IPS-18c (cell line): ENCODE measurements at regions not wholly inside any gene's neighbourhood (a gene's known extent, or its start where the extent isn't known, plus 50 kb on each side); places are given as distances from the start of the nearest gene placed in this dataset.
"Not testable (repeated sequence)": the region's sequence is repeated elsewhere in the genome, so short reads cannot be mapped to it uniquely, and the experiment has no call there.

Experiments used
- H3K4me3 ChIP-seq: 2 replicates; pipeline ENCODE4 v1.7.0; 2013; ENCODE audit warnings: low read depth, mild to moderate bottlenecking, low read length, moderate library complexity; ENCODE audit not compliant: insufficient read depth
- H3K9me3 ChIP-seq: one replicate; pipeline ENCODE4 v1.6.1; 2013; ENCODE audit warnings: mild to moderate bottlenecking, low read length, moderate library complexity; ENCODE audit not compliant: control insufficient read depth, insufficient read depth

DNA sequence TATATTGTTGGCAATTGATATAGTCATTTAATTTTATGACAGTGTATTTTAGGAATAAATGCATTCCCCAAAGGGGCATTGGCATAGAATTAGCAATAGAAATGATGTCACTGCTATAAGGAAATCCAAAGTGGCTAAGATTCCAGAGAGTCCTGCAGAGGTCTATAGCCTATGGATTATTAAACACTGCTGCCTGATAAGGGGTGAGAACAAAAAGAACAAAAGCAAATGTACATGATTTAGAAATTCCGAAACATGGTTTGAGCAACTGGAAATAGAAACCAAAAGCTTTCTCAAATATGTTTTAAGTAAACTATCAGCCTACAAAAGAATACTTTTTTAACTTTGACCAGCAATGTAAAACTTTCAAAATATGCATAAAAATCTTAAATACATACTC, 280.1 kb upstream of the RASGRP1 start:
- H3K9me3 ChIP-seq: peaks cover 2% of the 10 kb centered on the region
- H3K4me3 ChIP-seq: no peak overlapping the region

DNA sequence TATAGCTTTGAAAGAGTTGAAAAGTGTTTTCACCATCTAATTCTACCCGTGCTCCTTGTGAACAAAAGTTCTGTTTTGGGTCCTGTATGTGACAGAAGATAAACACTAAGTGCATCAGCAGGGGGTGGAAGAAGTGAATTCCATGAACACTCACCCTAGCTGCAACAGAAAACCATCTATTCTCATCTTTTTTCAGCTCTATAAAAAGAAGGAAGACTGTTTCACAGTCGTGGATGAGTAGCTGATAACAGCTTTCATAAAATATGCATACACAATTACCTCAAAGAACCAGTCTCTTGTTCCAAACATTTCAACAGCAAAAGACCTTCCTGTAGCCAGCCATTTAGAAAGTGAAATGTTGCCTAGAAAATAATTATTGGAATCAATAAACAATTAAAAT, 281.7 kb upstream of the RASGRP1 start:
- Histone ChIP-seq H3K4me3 (no peak overlapping the region), H3K9me3 (no peaks in the 10 kb centered on the region)

DNA sequence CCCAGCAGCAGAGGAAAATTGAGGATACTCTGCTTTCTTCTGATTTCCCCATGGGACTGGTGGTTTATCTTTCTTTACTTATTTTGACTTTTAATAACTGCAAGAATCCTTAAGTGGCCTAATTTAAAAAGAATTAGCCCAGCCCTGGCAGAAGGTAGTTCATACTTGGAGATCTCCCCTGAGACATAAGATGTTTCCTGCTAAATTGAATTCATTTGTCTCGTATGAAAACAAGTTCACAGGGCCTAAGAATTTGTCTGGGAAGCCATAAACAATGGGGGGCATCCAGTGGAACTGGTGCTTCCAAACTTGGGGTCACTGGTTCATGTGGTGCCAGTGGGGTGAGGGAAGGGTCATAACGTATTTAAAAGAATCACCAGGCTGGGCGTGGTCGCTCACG, 283.1 kb upstream of the RASGRP1 start:
- Histone ChIP-seq H3K4me3 (no peak overlapping the region), H3K9me3 (no peaks in the 10 kb centered on the region)

DNA sequence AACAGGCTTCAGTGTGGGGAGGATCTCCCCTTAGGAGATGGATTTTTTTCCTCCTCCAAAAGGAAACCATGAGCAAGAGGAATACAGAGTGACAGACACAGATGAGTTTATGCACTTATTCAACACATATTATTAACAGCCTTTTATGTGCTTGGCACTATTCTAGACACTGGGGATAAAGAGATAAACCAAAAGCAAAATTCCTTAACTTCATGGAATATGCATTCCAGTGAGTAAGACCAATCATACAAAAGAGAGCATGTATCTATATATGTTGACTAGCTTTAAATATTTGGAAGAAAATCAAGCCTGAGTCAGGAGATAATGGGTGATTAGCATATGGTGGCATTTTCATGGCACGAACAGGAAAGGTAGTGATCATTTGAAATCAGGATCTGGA, 284.4 kb upstream of the RASGRP1 start:
- no peaks in the 10 kb centered on the region for H3K9me3 ChIP-seq
- no peak overlapping the region for H3K4me3 ChIP-seq

DNA sequence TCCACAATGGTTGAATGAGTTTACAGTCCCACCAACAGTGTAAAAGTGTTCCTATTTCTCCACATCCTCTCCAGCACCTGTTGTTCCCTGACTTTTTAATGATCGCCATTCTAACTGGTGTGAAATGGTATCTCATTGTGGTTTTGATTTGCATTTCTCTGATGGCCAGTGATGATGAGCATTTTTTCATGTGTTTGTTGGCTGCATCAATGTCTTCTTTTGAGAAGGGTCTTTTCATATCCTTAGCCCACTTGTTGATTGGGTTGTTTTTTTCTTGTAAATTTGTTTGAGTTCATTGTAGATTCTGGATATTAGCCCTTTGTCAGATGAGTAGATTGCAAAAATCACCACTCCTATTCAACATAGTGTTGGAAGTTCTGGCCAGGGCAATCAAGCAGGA, 287.6 kb upstream of the RASGRP1 start:
- not testable (repeated sequence) for H3K9me3 ChIP-seq

DNA sequence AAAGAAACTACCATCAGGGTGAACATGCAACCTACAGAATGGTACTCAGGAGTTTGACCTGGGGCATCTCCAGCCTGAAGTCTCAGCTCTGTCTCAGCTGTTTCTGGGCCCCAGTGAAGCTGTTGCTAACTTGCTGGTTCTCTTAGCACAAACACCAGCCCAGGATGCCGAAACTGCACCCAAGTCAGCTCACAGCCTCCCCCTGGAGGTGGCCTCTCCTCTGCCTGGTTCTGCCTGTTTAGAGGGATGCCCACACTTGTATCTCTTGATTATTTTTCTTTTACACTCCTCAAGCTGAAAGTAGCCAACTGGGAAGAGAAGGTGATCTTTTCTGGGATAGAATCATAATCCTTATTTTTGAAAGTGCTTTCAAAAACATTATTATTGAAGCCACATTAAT, 289.0 kb upstream of the RASGRP1 start:
- Histone ChIP-seq H3K9me3 (no peaks in the 10 kb centered on the region), H3K4me3 (no peak overlapping the region)

More for the DNA sequence above, 287.6 kb upstream of the RASGRP1 start:
- H3K4me3 ChIP-seq: not testable (repeated sequence)

DNA sequence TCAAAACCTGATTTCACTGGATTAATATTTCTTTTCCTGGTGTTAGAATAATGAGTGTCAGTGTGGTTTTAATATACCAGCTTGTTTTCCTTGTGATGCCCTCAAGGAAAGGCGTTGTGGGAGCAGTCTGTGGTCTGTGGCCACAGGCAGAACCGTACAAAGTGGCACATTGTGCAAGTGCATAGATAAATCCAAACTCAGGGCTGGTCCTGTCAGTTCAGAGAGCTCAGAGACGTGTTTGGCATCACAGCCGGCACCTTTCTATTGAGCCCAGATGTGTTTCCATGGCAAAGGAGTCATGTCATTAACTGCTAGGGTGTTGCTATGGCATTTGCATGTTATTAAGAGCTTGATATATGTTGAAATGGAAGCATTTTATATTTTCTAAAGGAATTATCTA, 289.9 kb upstream of the RASGRP1 start:
- Histone ChIP-seq H3K9me3 (no peaks in the 10 kb centered on the region), H3K4me3 (no peak overlapping the region)

DNA sequence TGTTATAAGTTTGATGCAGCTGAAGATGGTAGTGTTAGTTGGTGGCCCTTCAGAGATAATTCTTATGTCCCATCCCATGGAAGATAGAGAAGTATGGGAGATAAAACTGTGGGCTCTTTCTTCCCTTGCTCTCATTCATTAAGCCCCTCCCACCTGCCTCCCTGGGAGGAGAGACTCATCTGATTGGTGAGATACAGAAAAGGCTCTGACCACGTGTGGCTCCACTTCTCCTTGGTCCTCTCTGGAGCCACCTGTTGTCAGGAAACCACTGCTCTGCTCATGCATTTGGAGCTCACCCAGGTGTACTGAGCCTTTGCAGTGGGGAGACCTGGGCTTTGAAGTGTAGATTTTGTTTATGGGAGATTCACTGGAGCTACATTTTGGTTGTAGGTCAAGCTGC, 293.2 kb upstream of the RASGRP1 start:
- no peaks in the 10 kb centered on the region for H3K9me3 ChIP-seq
- H3K4me3 ChIP-seq: no peak overlapping the region

DNA sequence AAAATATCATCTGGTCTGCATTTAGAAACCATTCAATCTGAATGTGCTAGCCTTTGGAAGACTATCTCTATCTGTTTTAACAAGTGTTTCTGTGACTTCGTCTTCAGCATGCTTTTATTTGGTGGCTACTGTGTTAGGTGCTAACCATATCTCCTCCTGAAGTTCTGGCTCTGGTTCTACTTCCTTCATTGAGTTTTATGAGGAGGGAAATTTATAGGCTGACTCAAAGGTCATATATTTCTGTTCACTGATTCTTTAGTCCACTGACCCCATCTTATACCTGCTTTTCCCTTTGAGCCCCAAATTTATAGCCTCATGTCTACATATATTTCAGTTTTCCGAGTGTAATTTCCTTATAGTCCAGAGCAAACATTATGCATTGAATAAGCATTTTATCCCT, 295.0 kb upstream of the RASGRP1 start:
- Histone ChIP-seq H3K4me3 (no peak overlapping the region), H3K9me3 (no peaks in the 10 kb centered on the region)

DNA sequence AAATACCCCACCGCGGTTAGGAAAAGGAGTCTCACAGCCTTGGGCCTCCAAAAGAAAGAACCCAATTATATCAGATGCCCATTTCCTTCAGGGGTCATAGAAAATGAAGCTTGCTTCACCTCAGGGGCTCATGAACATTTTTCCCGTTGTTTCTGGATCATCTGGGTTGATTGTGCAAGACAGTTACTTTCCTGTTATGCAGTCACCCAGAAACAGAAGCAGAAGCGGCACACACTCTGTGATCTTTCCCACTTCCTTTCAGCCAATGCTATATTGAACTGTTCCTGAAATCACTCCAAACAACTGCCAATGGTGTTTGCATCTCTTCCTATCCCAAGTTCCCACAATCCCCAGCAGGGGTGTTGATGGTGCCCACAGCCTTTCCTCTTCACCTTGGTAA, 295.6 kb upstream of the RASGRP1 start:
- Histone ChIP-seq H3K9me3 (no peaks in the 10 kb centered on the region), H3K4me3 (no peak overlapping the region)

DNA sequence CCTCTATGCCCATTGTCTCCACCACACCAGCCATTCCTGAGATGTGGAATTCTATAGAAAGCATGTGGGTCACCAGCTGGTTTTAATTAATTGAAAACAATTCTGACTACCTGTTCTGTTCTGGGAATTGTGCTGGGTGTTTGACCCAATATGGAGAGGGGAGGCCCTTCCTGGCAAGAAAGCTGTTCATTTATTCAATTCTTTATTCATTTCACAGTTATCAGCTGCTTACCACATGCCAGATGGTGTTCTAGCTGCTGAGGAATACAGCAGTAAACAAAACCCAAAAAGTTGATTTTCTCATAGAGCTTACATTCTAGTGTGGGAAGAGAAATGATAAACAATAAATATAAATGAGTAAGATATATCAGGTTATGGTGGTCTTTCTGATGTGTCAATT, 296.1 kb upstream of the RASGRP1 start:
- no peak overlapping the region for H3K4me3 ChIP-seq
- H3K9me3 ChIP-seq: no peaks in the 10 kb centered on the region

DNA sequence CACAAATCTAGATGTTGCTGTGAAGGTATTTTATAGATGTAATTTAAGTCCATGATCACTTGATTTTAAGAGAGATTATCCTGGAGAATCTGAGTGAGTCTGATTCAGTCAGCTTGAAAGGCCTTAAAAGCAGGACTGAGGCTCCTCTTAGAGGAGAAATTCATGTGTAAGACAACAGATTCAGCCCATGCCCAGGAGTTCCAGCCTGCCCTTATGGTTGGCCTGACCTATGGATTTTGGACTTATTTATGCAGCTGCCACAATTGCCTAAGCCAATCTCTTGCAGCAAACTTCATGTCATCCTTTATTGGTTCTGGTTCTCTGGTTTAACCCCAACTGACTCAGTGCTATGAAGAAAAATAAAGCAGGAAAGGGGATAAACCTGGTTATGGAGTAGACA, 296.5 kb upstream of the RASGRP1 start:
- H3K4me3 ChIP-seq: no peak overlapping the region
- H3K9me3 ChIP-seq: no peaks in the 10 kb centered on the region

DNA sequence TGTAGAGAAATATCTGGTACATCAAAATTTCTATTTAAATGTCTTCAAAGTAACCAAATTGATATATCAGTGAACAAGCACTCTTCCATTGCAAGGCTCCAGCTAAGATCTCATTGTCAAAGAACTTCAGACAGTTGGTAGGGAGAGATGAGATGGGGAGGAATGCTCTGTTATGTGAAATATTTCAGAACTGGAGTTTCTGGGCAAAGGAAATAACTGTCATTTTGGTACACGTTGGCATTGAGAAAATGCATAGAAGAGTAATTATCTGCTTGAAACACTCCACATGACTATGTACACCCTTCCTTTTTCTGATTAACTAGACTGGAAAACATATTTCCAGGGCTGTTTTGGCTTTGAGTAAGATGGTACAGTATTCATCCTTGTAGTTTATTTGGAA, 297.5 kb upstream of the RASGRP1 start:
- H3K9me3 ChIP-seq: no peaks in the 10 kb centered on the region
- no peak overlapping the region for H3K4me3 ChIP-seq

DNA sequence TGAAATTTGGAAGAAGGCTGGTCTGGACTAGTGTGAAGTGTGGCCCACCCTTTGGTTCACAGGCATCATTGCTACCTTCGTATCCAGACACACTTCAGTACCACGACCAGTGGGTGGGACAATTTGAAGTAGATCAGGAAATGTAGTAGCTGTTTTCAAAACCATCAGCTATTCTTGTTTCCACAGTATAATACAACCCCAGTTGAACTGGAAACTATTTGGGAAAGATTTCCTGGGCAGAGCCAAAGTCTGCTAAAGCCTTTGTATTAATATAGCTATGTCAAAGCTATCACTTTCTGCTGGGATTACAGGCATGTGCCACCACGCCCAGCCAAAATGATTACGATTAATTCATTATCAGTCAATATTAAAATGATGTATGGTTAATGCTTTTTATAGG, 298.8 kb upstream of the RASGRP1 start:
- no peaks in the 10 kb centered on the region for H3K9me3 ChIP-seq
- H3K4me3 ChIP-seq: no peak overlapping the region

DNA sequence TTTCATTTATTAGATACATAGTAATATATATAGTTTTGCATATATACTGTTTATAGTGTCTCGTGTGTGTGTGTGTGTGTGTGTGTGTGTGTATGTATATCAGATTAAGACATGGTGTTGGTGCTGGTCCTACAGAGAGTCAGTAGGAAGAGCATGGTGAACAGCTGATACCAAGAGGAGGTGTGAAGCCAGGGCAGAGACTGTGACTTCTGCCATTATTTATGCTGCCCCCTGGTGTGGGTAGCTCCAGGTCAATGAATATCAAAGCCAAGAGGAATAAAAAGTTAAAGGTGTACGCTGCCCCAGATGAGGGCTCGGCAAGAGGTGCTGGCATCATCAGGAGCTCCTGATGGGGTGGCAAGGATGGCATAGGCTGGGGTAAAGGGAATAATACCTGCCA, 299.5 kb upstream of the RASGRP1 start:
- Histone ChIP-seq H3K4me3 (no peak overlapping the region), H3K9me3 (no peaks in the 10 kb centered on the region)

DNA sequence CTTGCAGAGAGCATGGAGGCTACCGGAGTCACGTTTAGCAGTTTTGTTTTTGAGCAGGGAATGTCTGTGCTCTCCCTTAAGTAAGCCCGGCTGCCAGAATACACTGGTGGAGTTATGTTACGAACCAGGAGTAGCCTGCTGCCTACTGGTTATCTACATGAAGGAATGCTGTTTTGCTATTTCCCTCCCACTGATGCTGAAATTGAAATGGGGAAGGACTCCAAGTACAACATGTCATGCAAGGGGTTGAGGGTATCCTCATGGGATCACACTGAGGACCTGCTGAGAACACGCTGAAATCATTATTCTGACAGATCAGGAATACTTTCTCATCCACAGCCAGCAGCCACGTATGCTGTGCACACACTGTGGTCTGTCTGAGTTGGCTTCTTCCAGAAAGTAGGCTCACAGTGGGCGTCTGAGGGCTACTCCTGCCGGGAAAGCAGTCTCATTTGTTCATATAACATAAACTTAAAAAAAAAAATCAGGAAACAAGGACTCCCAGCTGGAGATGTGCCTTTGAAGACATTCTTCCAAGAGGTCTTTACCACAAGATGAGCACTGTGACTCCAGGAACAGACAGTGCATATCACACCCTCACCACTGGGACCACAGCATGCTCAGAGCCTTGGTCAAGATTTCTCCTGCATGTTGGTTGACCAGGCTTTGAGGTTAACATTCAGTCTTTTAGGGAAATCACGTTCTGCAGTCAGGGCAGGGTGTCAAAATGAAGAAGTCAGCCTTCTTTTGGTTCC, 300.4 kb upstream of the RASGRP1 start:
- H3K4me3 ChIP-seq: no peak overlapping the region
- H3K9me3 ChIP-seq: no peaks in the 10 kb centered on the region

DNA sequence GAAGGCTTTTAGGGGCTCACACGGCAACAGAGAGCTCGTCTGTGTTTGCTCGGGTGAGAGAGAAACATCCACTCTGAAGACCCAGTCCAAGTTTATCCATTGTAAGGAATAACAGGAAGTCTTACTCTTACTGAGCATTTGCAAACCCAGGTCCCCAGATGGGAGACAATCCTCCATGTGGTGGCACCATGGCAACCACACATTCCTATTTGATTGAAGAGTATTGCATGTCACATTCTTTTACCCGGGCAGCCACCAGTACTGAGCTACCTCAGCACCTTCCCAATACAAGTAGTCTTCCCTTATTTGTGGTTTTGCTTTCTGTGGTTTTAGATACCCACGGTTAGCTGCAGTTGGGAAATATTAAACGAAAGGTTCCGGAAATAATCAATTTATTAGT, 302.9 kb upstream of the RASGRP1 start:
- H3K9me3 ChIP-seq: no peaks in the 10 kb centered on the region
- H3K4me3 ChIP-seq: no peak overlapping the region

DNA sequence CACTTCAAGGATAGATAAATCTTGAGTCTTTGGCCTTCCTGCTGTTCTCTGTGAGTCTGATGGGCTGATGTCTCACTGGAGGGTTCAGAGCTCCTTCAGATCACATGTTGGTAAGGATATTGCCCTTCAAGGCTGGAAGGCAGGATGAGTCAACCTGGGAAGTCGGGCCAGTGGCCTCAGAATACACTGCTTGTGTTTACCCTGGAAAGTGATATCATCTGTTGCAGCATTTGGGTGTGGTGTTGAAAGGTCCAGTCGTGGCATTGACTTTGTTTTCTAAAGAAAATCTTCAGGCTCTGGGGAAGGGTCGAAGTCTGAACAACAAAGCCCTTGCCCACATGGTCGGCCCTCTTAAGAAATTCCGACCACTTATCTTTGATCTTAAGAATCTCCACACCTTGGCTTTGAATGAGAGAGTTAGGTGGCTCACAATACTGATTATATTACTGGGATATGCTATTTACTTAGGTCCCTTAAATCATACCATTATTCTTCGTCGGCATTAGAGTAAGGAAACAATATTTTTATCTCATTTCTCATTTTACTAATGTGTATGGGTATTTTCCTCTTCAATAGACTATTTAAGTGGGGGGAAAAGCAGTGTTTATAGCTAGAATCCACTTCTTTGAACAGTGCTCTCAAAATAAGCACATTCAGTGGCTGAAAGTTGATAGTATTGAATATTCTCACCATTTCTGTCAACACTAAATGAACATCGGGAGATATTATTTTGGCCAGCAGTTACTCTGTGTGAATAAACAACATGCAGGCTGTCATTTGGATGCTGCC, 303.9 kb upstream of the RASGRP1 start:
- Histone ChIP-seq H3K9me3 (no peaks in the 10 kb centered on the region), H3K4me3 (no peak overlapping the region)

DNA sequence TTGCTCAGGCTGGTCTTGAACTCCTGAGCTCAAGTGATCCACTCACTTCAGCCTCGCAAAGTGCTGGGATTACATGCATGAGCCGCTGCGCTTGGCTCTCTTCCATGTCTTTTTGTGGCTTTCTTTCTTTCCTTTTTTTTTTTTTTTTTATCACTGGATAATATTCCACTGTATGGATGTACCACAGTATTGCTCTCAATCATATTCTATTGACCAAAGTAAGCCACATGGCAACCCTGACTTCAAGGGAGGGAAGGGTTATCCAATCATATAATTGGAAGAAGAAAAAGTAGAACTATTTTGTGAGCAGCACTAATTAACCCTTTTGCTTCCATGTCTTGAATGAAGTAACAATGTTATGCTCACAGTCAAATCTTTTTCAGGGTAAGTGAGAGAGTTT, 307.0 kb upstream of the RASGRP1 start:
- no peaks in the 10 kb centered on the region for H3K9me3 ChIP-seq
- no peak overlapping the region for H3K4me3 ChIP-seq
